NCI-H1092 (cell line): ENCODE measurements at regions not wholly inside any gene's neighbourhood (a gene's known extent, or its start where the extent isn't known, plus 50 kb on each side); places are given as distances from the start of the nearest gene placed in this dataset.

Experiments used
- DNase-seq: peaks from one replicate; lab custom pipeline; 2025; lab: John Stamatoyannopoulos, UW

GRCh38 chr12:115422845-115423545 is 739.0 kb upstream of the TBX3 start:
- no peak for DNase-seq

GRCh38 chr12:115421796-115422709 is 738.1 kb upstream of the TBX3 start:
- no peak for DNase-seq

- DNase-seq: no peak
Measured at GRCh38 chr12:115421350-115421749, 737.4 kb upstream of the TBX3 start.

- DNase-seq: no peak
Measured at GRCh38 chr12:115419145-115419646, 735.2 kb upstream of the TBX3 start.

- DNase-seq: no peak
Measured at GRCh38 chr12:115417610-115418009, 733.6 kb upstream of the TBX3 start.

GRCh38 chr12:115416869-115417268 is 732.9 kb upstream of the TBX3 start:
- no peak for DNase-seq

GRCh38 chr12:115413626-115414025 is 729.7 kb upstream of the TBX3 start:
- no peak for DNase-seq

GRCh38 chr12:115412831-115413230 is 728.9 kb upstream of the TBX3 start:
- DNase-seq: no peak

- DNase-seq: no peak
Measured at GRCh38 chr12:115411121-115411520, 727.1 kb upstream of the TBX3 start.

GRCh38 chr12:115408642-115409041 is 724.7 kb upstream of the TBX3 start:
- no peak for DNase-seq

- DNase-seq: no peak
Measured at GRCh38 chr12:115407723-115408122, 723.7 kb upstream of the TBX3 start.

GRCh38 chr12:115407036-115407435 is 723.1 kb upstream of the TBX3 start:
- DNase-seq: peak; percentile 30

- no peak for DNase-seq
Measured at GRCh38 chr12:115405471-115405860, 721.5 kb upstream of the TBX3 start.

- no peak for DNase-seq
Measured at GRCh38 chr12:115404761-115405470, 720.9 kb upstream of the TBX3 start.

GRCh38 chr12:115403689-115404088 is 719.7 kb upstream of the TBX3 start:
- no peak for DNase-seq

GRCh38 chr12:115403253-115403652 is 719.3 kb upstream of the TBX3 start:
- no peak for DNase-seq

- DNase-seq: no peak
Measured at GRCh38 chr12:115402443-115403180, 718.6 kb upstream of the TBX3 start.

- no peak for DNase-seq
Measured at GRCh38 chr12:115401761-115402160, 717.8 kb upstream of the TBX3 start.

GRCh38 chr12:115400011-115400410 is 716.0 kb upstream of the TBX3 start:
- no peak for DNase-seq

GRCh38 chr12:115398311-115398781 is 714.4 kb upstream of the TBX3 start:
- DNase-seq: peak; percentile 38

- no peak for DNase-seq
Measured at GRCh38 chr12:115396567-115396966, 712.6 kb upstream of the TBX3 start.
